ENCODE measurements at regions not wholly inside any gene's neighbourhood (a gene's known extent, or its start where the extent isn't known, plus 50 kb on each side); places are given as distances from the start of the nearest gene placed in this dataset.

DNA sequence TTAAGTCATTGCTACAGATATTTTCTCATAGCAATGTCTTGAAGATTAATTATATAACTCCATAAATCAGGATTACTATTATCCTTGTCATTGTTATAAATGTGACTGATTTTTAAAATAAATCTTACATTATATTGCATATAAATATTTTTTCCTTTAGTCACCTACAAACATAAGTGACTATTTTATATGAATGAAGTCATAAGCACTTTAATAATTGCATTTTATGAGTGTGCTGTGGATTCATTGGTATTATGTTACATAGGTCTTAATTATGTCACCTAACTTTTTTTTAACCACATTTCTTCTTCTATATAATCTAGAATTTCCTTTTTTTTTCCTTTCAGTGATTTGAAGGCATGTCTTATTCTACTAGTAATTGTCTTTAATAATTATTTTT, 1191.2 kb downstream of the NSUN3 start:
- no peaks in the 10 kb centered on the region for H3K9me2 ChIP-seq (replicated peaks; ENCODE audit: insufficient read depth, low read length)
- H3K27ac ChIP-seq (ENCODE audit: low read length) = no peak overlapping the region
- H3K4me2 ChIP-seq (ENCODE audit: low read depth, low read length, poor library complexity, severe bottlenecking) = no peak overlapping the region
- H3K79me2 ChIP-seq (ENCODE audit: low read length) = no peaks in the 10 kb centered on the region
- H3K27me3 ChIP-seq (ENCODE audit: low read length) = no peaks in the 10 kb centered on the region
- H3K9ac ChIP-seq (ENCODE audit: low read length) = no peak overlapping the region
- peaks cover 13% of the 10 kb centered on the region for H3K9me3 ChIP-seq (ENCODE audit: low read length)
- H3K4me1 ChIP-seq (ENCODE audit: low read length) = no peaks in the 10 kb centered on the region
- H2AFZ ChIP-seq (ENCODE audit: low read length) = no peak overlapping the region
- H3K36me3 ChIP-seq (ENCODE audit: insufficient read depth, low read length) = no peaks in the 10 kb centered on the region
- no peak for DNase-seq
- no peak overlapping the region for H3K4me3 ChIP-seq (ENCODE audit: low read length)
- no peaks in the 10 kb centered on the region for H4K20me1 ChIP-seq (ENCODE audit: insufficient read depth, low read depth, low read length)

DNA sequence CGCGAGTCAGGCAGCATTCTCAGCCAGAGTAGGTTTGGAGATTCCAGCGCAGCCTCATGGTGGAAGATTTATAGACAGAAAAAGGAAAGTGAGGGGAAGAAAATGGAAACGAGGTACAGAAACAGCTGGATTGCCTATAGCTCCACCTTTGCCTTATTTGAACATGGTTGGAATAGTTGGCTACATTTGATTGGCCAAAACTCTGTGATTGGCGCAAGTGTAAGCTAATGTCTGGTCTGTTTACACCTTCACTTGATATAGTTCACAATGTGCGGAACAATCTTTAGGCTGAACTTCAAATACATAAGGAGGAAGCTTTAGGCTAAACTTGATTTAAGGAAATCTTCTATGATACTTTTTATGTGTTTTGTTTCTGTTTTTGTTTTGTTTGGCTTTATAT, 1191.9 kb downstream of the NSUN3 start:
- no peaks in the 10 kb centered on the region for H3K79me2 ChIP-seq (ENCODE audit: low read length)
- no peak overlapping the region for H3K4me3 ChIP-seq (ENCODE audit: low read length)
- H3K27me3 ChIP-seq (ENCODE audit: low read length) = no peaks in the 10 kb centered on the region
- no peak for DNase-seq
- no peaks in the 10 kb centered on the region for H3K9me2 ChIP-seq (replicated peaks; ENCODE audit: insufficient read depth, low read length)
- no peak overlapping the region for H3K4me2 ChIP-seq (ENCODE audit: low read depth, low read length, poor library complexity, severe bottlenecking)
- no peaks in the 10 kb centered on the region for H4K20me1 ChIP-seq (ENCODE audit: insufficient read depth, low read depth, low read length)
- H3K4me1 ChIP-seq (ENCODE audit: low read length) = no peaks in the 10 kb centered on the region
- peaks cover 14% of the 10 kb centered on the region for H3K9me3 ChIP-seq (ENCODE audit: low read length)
- no peak overlapping the region for H2AFZ ChIP-seq (ENCODE audit: low read length)
- H3K36me3 ChIP-seq (ENCODE audit: insufficient read depth, low read length) = no peaks in the 10 kb centered on the region
- H3K27ac ChIP-seq (ENCODE audit: low read length) = no peak overlapping the region
- H3K9ac ChIP-seq (ENCODE audit: low read length) = no peak overlapping the region

DNA sequence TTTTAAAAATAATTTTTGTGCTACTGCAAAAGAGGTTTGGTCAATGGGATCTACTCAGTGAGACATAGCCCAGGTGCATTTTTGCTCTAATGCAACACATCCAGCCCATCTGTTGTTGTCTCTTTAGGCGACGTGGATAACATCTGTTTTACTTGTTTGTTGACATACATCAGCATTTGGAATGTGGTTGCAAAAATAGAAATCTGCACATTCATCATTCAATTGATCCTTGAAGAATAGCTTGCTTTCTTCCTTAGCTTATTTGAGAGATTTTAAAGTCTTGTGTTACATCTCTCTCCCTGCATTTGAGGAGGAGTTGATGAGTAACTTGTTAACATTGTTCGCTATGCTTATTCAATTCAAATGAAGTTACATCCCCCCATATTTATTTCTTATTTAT, 1202.3 kb downstream of the NSUN3 start:
- H3K36me3 ChIP-seq (ENCODE audit: insufficient read depth, low read length) = no peaks in the 10 kb centered on the region
- H3K4me3 ChIP-seq (ENCODE audit: low read length) = no peak overlapping the region
- no peaks in the 10 kb centered on the region for H3K27me3 ChIP-seq (ENCODE audit: low read length)
- H3K4me2 ChIP-seq (ENCODE audit: low read depth, low read length, poor library complexity, severe bottlenecking) = no peak overlapping the region
- H3K9ac ChIP-seq (ENCODE audit: low read length) = no peak overlapping the region
- H3K4me1 ChIP-seq (ENCODE audit: low read length) = no peaks in the 10 kb centered on the region
- no peaks in the 10 kb centered on the region for H3K9me2 ChIP-seq (replicated peaks; ENCODE audit: insufficient read depth, low read length)
- H3K79me2 ChIP-seq (ENCODE audit: low read length) = no peaks in the 10 kb centered on the region
- H3K9me3 ChIP-seq (ENCODE audit: low read length) = 0 out of 2 replicates have a peak, but pooled peaks cover 3% of the 10 kb centered on the region
- no peak for DNase-seq
- no peak overlapping the region for H3K27ac ChIP-seq (ENCODE audit: low read length)
- no peak overlapping the region for H2AFZ ChIP-seq (ENCODE audit: low read length)
- no peaks in the 10 kb centered on the region for H4K20me1 ChIP-seq (ENCODE audit: insufficient read depth, low read depth, low read length)

DNA sequence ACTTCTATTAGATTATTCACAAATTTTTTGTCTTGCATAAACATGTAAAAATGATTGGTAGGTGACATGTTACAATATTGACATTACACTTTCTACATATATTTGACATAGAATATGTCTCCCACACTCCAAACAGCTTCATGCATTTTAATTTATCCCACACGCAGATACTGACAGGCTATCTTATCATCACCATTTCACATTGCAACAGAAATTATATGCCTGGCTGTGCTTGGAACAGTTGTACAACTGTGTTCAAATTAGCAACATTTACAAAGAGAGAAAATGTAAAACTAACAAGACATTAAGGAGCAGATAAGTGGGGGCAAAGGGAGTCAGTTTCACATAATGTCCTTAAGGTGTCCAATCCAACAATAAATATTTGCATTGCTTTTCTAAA, 1208.5 kb downstream of the NSUN3 start:
- no peaks in the 10 kb centered on the region for H3K4me1 ChIP-seq (ENCODE audit: low read length)
- no peak overlapping the region for H2AFZ ChIP-seq (ENCODE audit: low read length)
- H3K4me2 ChIP-seq (ENCODE audit: low read depth, low read length, poor library complexity, severe bottlenecking) = no peak overlapping the region
- DNase-seq = no peak
- H3K9me3 ChIP-seq (ENCODE audit: low read length) = 0 out of 2 replicates have a peak, but pooled peaks cover 3% of the 10 kb centered on the region
- H3K27ac ChIP-seq (ENCODE audit: low read length) = no peak overlapping the region
- H3K9me2 ChIP-seq (replicated peaks; ENCODE audit: insufficient read depth, low read length) = no peaks in the 10 kb centered on the region
- H3K9ac ChIP-seq (ENCODE audit: low read length) = no peak overlapping the region
- no peaks in the 10 kb centered on the region for H3K79me2 ChIP-seq (ENCODE audit: low read length)
- no peaks in the 10 kb centered on the region for H4K20me1 ChIP-seq (ENCODE audit: insufficient read depth, low read depth, low read length)
- no peaks in the 10 kb centered on the region for H3K27me3 ChIP-seq (ENCODE audit: low read length)
- H3K36me3 ChIP-seq (ENCODE audit: insufficient read depth, low read length) = no peaks in the 10 kb centered on the region
- H3K4me3 ChIP-seq (ENCODE audit: low read length) = no peak overlapping the region

DNA sequence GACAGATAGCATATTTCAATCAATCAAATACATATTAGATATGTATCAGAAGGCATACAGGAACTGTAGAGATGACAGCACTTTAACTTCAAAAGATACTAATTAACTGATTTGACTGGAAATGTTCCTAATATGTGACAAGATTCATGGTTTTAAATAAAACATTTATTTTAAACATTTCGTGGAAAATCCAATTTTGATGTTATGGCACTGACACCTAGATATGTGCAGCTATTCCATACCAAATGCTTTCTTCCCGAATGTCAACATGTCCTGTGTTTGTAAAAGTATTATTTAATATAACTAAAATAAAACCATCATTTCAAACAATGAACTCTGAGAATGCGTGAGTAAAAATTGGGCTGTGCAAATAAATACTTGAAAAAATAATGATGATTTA, 1209.3 kb downstream of the NSUN3 start:
- no peak overlapping the region for H2AFZ ChIP-seq (ENCODE audit: low read length)
- no peaks in the 10 kb centered on the region for H3K36me3 ChIP-seq (ENCODE audit: insufficient read depth, low read length)
- H3K27ac ChIP-seq (ENCODE audit: low read length) = no peak overlapping the region
- H4K20me1 ChIP-seq (ENCODE audit: insufficient read depth, low read depth, low read length) = no peaks in the 10 kb centered on the region
- no peaks in the 10 kb centered on the region for H3K79me2 ChIP-seq (ENCODE audit: low read length)
- H3K9me2 ChIP-seq (replicated peaks; ENCODE audit: insufficient read depth, low read length) = no peaks in the 10 kb centered on the region
- H3K9ac ChIP-seq (ENCODE audit: low read length) = no peak overlapping the region
- no peaks in the 10 kb centered on the region for H3K4me1 ChIP-seq (ENCODE audit: low read length)
- no peaks in the 10 kb centered on the region for H3K27me3 ChIP-seq (ENCODE audit: low read length)
- H3K4me2 ChIP-seq (ENCODE audit: low read depth, low read length, poor library complexity, severe bottlenecking) = no peak overlapping the region
- no peak overlapping the region for H3K4me3 ChIP-seq (ENCODE audit: low read length)
- DNase-seq = no peak
- H3K9me3 ChIP-seq (ENCODE audit: low read length) = 0 out of 2 replicates have a peak, but pooled peaks cover 3% of the 10 kb centered on the region

DNA sequence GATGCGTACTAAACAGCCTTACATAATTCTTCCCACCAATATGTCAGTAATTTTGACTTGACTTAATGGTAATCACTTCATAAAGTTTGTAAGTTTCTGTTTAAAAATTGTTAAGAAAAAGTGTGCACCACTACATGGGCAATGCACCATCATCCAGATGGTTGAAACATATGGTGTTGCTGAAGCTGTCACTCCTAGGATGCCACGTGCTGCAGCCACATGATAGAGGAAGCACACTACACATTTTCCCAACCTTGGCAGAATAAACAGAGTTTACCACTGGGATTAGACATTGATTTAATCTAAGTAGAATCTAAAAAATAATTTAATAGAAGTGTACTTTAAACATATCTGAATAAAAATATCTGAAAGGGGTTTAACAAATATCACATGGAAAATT, 1209.9 kb downstream of the NSUN3 start:
- Histone ChIP-seq H3K27ac (ENCODE audit: low read length) (no peak overlapping the region), H3K9ac (ENCODE audit: low read length) (no peak overlapping the region), H3K4me2 (ENCODE audit: low read depth, low read length, poor library complexity, severe bottlenecking) (no peak overlapping the region), H4K20me1 (ENCODE audit: insufficient read depth, low read depth, low read length) (no peaks in the 10 kb centered on the region), H3K27me3 (ENCODE audit: low read length) (no peaks in the 10 kb centered on the region), H3K79me2 (ENCODE audit: low read length) (no peaks in the 10 kb centered on the region), H3K4me3 (ENCODE audit: low read length) (no peak overlapping the region), H3K4me1 (ENCODE audit: low read length) (no peaks in the 10 kb centered on the region), H3K9me2 (replicated peaks; ENCODE audit: insufficient read depth, low read length) (no peaks in the 10 kb centered on the region), H3K36me3 (ENCODE audit: insufficient read depth, low read length) (no peaks in the 10 kb centered on the region), H3K9me3 (ENCODE audit: low read length) (0 out of 2 replicates have a peak, but pooled peaks cover 3% of the 10 kb centered on the region), H2AFZ (ENCODE audit: low read length) (no peak overlapping the region)
- no peak for DNase-seq

DNA sequence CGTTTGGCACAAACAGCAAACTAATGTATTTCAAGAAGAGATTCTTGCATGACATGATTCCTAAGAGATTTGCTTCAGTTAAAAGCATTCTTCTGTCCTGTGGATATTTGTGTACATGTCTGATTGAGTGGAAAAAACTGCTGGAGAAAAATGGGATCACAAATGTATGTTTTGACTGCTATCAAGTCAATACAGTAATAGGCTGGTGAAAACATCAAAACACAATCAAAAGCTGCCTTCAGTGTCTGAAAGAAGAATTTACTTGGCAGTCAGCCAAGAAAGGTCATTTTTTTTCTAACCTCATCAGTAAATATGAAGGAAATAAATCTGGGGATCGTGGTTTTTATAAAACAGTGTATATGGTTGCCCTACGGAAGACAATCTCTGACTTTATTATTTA, 1214.8 kb downstream of the NSUN3 start:
- Histone ChIP-seq H3K27ac (ENCODE audit: low read length) (no peak overlapping the region), H4K20me1 (ENCODE audit: insufficient read depth, low read depth, low read length) (no peaks in the 10 kb centered on the region), H3K36me3 (ENCODE audit: insufficient read depth, low read length) (no peaks in the 10 kb centered on the region), H3K9ac (ENCODE audit: low read length) (no peak overlapping the region), H3K4me3 (ENCODE audit: low read length) (no peak overlapping the region), H3K4me1 (ENCODE audit: low read length) (no peaks in the 10 kb centered on the region), H3K27me3 (ENCODE audit: low read length) (no peaks in the 10 kb centered on the region), H3K9me2 (replicated peaks; ENCODE audit: insufficient read depth, low read length) (no peaks in the 10 kb centered on the region), H3K4me2 (ENCODE audit: low read depth, low read length, poor library complexity, severe bottlenecking) (no peak overlapping the region), H3K9me3 (ENCODE audit: low read length) (no peaks in the 10 kb centered on the region), H2AFZ (ENCODE audit: low read length) (no peak overlapping the region), H3K79me2 (ENCODE audit: low read length) (no peaks in the 10 kb centered on the region)
- DNase-seq = no peak

DNA sequence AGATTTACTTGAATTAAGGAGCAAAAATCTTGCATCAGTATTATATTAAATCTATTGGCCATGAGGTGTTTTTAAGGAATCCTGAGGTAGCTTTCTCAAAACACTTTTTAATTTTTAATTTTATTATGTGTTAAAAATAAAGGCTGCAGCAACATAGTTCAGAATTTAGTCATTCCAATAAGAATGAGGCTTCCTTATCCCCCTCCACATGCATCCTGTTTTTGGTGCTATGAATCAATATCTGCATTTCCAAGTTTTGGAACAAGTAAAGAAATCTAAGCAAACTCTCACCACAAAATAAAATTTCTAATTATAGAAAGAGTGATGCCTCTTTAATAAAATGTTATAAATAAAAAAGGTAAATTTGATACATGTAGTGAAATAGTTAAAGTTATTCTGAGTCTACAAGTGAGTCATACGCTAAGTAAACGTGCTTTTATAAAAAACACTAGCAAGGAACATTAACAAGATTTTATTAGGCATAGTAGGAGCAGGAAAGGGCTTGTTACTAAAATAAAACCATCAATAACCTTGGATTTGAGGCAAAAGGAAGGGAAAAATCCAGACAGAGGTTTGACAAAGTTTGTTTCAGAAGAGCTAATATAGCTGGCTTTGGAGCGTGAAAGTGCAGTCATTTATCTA, 1218.0 kb downstream of the NSUN3 start:
- Histone ChIP-seq H3K4me3 (ENCODE audit: low read length) (no peak overlapping the region), H3K9me2 (replicated peaks; ENCODE audit: insufficient read depth, low read length) (no peaks in the 10 kb centered on the region), H3K27ac (ENCODE audit: low read length) (no peak overlapping the region), H3K27me3 (ENCODE audit: low read length) (no peaks in the 10 kb centered on the region), H3K4me2 (ENCODE audit: low read depth, low read length, poor library complexity, severe bottlenecking) (no peak overlapping the region), H3K4me1 (ENCODE audit: low read length) (no peaks in the 10 kb centered on the region), H3K79me2 (ENCODE audit: low read length) (no peaks in the 10 kb centered on the region), H3K9me3 (ENCODE audit: low read length) (no peaks in the 10 kb centered on the region), H3K36me3 (ENCODE audit: insufficient read depth, low read length) (no peaks in the 10 kb centered on the region), H3K9ac (ENCODE audit: low read length) (no peak overlapping the region), H4K20me1 (ENCODE audit: insufficient read depth, low read depth, low read length) (no peaks in the 10 kb centered on the region), H2AFZ (ENCODE audit: low read length) (no peak overlapping the region)
- DNase-seq = no peak

DNA sequence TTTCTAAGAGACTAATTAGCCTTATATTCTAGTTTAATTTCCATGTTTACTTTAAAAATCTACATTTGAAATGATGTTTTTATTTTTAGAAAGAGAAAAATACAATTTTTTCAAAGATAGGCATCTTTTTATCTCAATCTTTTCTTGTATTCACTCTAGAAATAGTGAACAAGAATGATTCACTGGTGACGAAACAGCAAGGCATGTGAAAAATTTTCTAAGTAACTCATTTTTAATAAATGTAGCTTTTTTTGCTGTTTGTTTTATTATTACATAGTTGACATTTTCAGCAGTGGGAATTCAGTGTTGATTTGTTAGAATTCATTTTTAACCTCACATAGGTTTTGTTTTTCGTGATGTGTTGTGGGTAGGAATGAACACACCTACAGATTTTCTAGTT, 1226.4 kb downstream of the NSUN3 start:
- no peaks in the 10 kb centered on the region for H3K9me2 ChIP-seq (replicated peaks; ENCODE audit: insufficient read depth, low read length)
- no peaks in the 10 kb centered on the region for H3K79me2 ChIP-seq (ENCODE audit: low read length)
- DNase-seq = no peak
- no peaks in the 10 kb centered on the region for H4K20me1 ChIP-seq (ENCODE audit: insufficient read depth, low read depth, low read length)
- no peak overlapping the region for H3K4me3 ChIP-seq (ENCODE audit: low read length)
- H3K9ac ChIP-seq (ENCODE audit: low read length) = no peak overlapping the region
- no peaks in the 10 kb centered on the region for H3K9me3 ChIP-seq (ENCODE audit: low read length)
- H3K36me3 ChIP-seq (ENCODE audit: insufficient read depth, low read length) = no peaks in the 10 kb centered on the region
- no peaks in the 10 kb centered on the region for H3K27me3 ChIP-seq (ENCODE audit: low read length)
- no peak overlapping the region for H3K27ac ChIP-seq (ENCODE audit: low read length)
- no peak overlapping the region for H2AFZ ChIP-seq (ENCODE audit: low read length)
- H3K4me2 ChIP-seq (ENCODE audit: low read depth, low read length, poor library complexity, severe bottlenecking) = no peak overlapping the region
- H3K4me1 ChIP-seq (ENCODE audit: low read length) = no peaks in the 10 kb centered on the region

Measured in Karpas-422 (cell line).